ENCODE measurements at regions not wholly inside any gene's neighbourhood (a gene's known extent, or its start where the extent isn't known, plus 50 kb on each side); places are given as distances from the start of the nearest gene placed in this dataset.

GRCh38 chr2:234715671-234716250 is 218.9 kb upstream of the ARL4C start:
- CTCF ChIA-PET: interaction anchor here (0.6 kb wide), 1 partner anchor 11 kb away, joined by 3 read pairs; no protein-coding TSS in a partner anchor
- no peaks in the 10 kb centered on the region for H3K36me3 ChIP-seq (ENCODE audit: control insufficient read depth in 2 of 2, insufficient read depth in 1 of 2, low read length in 2 of 2)
- no peak for TF ChIP-seq ZIC2 (tag by site-specific recombination; IDR thresholded peaks at IDR 0.05)
- TF ChIP-seq ZNF174 (tag by site-specific recombination; IDR thresholded peaks at IDR 0.05): no peak
- no peak for TF ChIP-seq HOXA7 (CRISPR knock-in tag; IDR thresholded peaks at IDR 0.05; ENCODE audit: borderline replicate concordance)
- TF ChIP-seq ZNF391 (tag by site-specific recombination; IDR thresholded peaks at IDR 0.05; ENCODE audit: borderline replicate concordance, low read depth): no peak
- TF ChIP-seq ZNF621 (tag by site-specific recombination; IDR thresholded peaks at IDR 0.05): no peak
- no peak for TF ChIP-seq YY2 (tag by site-specific recombination; IDR thresholded peaks at IDR 0.05)
- TF ChIP-seq, protein P1, sequence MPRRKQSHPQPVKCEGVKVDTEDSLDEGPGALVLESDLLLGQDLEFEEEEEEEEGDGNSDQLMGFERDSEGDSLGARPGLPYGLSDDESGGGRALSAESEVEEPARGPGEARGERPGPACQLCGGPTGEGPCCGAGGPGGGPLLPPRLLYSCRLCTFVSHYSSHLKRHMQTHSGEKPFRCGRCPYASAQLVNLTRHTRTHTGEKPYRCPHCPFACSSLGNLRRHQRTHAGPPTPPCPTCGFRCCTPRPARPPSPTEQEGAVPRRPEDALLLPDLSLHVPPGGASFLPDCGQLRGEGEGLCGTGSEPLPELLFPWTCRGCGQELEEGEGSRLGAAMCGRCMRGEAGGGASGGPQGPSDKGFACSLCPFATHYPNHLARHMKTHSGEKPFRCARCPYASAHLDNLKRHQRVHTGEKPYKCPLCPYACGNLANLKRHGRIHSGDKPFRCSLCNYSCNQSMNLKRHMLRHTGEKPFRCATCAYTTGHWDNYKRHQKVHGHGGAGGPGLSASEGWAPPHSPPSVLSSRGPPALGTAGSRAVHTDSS (tag by site-specific recombination; IDR thresholded peaks at IDR 0.05): no peak
- no peak for TF ChIP-seq ZNF544 (tag by site-specific recombination; IDR thresholded peaks at IDR 0.05)
- no peak for TF ChIP-seq ZNF211 (tag by site-specific recombination; IDR thresholded peaks at IDR 0.05; ENCODE audit: low read depth)
- no peak for TF ChIP-seq ZBTB17 (tag by site-specific recombination; IDR thresholded peaks at IDR 0.05)
- TF ChIP-seq, protein P2, sequence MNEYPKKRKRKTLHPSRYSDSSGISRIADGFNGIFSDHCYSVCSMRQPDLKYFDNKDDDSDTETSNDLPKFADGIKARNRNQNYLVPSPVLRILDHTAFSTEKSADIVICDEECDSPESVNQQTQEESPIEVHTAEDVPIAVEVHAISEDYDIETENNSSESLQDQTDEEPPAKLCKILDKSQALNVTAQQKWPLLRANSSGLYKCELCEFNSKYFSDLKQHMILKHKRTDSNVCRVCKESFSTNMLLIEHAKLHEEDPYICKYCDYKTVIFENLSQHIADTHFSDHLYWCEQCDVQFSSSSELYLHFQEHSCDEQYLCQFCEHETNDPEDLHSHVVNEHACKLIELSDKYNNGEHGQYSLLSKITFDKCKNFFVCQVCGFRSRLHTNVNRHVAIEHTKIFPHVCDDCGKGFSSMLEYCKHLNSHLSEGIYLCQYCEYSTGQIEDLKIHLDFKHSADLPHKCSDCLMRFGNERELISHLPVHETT (tag by site-specific recombination; IDR thresholded peaks at IDR 0.05): no peak
- TF ChIP-seq ZNF18 (tag by site-specific recombination; IDR thresholded peaks at IDR 0.05): no peak
- no peaks in the 10 kb centered on the region for H3K9me3 ChIP-seq (ENCODE audit: control insufficient read depth, insufficient read depth, low read depth, low read length)
- H3K4me3 ChIP-seq (ENCODE audit: low read depth, low read length): no peak overlapping the region
- H3K27ac ChIP-seq (ENCODE audit: extremely low read depth, low read depth, low read length): no peak overlapping the region
- no peaks in the 10 kb centered on the region for H3K4me1 ChIP-seq (ENCODE audit: control insufficient read depth, insufficient read depth, low read length)
- POLR2A ChIA-PET: no interaction called here

GRCh38 chr2:234714711-234715110 is 217.8 kb upstream of the ARL4C start:
- POLR2A ChIA-PET: no interaction called here
- Histone ChIP-seq H3K9me3 (ENCODE audit: control insufficient read depth, insufficient read depth, low read depth, low read length) (no peaks in the 10 kb centered on the region), H3K36me3 (ENCODE audit: control insufficient read depth in 2 of 2, insufficient read depth in 1 of 2, low read length in 2 of 2) (no peaks in the 10 kb centered on the region), H3K4me3 (ENCODE audit: low read depth, low read length) (no peak overlapping the region), H3K4me1 (ENCODE audit: control insufficient read depth, insufficient read depth, low read length) (no peaks in the 10 kb centered on the region), H3K27ac (ENCODE audit: extremely low read depth, low read depth, low read length) (no peak overlapping the region)
- CTCF ChIA-PET: no interaction called here
- no peak for TF ChIP-seq ZNF600 (tag by site-specific recombination; IDR thresholded peaks at IDR 0.05)
- no peak for TF ChIP-seq ATF2 (tag by site-specific recombination; IDR thresholded peaks at IDR 0.05; ENCODE audit: low read depth)
- TF ChIP-seq, protein P3, sequence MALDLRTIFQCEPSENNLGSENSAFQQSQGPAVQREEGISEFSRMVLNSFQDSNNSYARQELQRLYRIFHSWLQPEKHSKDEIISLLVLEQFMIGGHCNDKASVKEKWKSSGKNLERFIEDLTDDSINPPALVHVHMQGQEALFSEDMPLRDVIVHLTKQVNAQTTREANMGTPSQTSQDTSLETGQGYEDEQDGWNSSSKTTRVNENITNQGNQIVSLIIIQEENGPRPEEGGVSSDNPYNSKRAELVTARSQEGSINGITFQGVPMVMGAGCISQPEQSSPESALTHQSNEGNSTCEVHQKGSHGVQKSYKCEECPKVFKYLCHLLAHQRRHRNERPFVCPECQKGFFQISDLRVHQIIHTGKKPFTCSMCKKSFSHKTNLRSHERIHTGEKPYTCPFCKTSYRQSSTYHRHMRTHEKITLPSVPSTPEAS (tag by site-specific recombination; IDR thresholded peaks at IDR 0.05): no peak
- no peak for TF ChIP-seq ZBTB26 (tag by site-specific recombination; optimal IDR thresholded peaks at IDR 0.05)
- no peak for TF ChIP-seq GFI1B (tag by site-specific recombination; IDR thresholded peaks at IDR 0.05)
- TF ChIP-seq ZNF664 (tag by site-specific recombination; IDR thresholded peaks at IDR 0.05): no peak
- TF ChIP-seq ELK4 (IDR thresholded peaks at IDR 0.05; ENCODE audit: borderline replicate concordance, low read depth, low read length): no peak
- no peak for TF ChIP-seq ZNF24 (tag by site-specific recombination; IDR thresholded peaks at IDR 0.05)
- TF ChIP-seq, protein P4, sequence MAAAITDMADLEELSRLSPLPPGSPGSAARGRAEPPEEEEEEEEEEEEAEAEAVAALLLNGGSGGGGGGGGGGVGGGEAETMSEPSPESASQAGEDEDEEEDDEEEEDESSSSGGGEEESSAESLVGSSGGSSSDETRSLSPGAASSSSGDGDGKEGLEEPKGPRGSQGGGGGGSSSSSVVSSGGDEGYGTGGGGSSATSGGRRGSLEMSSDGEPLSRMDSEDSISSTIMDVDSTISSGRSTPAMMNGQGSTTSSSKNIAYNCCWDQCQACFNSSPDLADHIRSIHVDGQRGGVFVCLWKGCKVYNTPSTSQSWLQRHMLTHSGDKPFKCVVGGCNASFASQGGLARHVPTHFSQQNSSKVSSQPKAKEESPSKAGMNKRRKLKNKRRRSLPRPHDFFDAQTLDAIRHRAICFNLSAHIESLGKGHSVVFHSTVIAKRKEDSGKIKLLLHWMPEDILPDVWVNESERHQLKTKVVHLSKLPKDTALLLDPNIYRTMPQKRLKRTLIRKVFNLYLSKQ (tag by site-specific recombination; IDR thresholded peaks at IDR 0.05; ENCODE audit: borderline replicate concordance): no peak
- no peak for TF ChIP-seq ZNF155 (tag by site-specific recombination; IDR thresholded peaks at IDR 0.05)
- TF ChIP-seq ZNF561 (tag by site-specific recombination; IDR thresholded peaks at IDR 0.05; ENCODE audit: borderline replicate concordance): no peak
- no peak for TF ChIP-seq ZNF48 (tag by site-specific recombination; IDR thresholded peaks at IDR 0.05)
- no peak for TF ChIP-seq ZNF239 (tag by site-specific recombination; IDR thresholded peaks at IDR 0.05)

Data from HEK293 (cell line).